Adrenal gland (tissue), 9 donors: ENCODE measurements at regions not wholly inside any gene's neighbourhood (a gene's known extent, or its start where the extent isn't known, plus 50 kb on each side); places are given as distances from the start of the nearest gene placed in this dataset.

Experiments
- DNase-seq, 7 donors: peaks; one replicate each; pipeline ENCODE4 v3.0.0-alpha.2; 2019 to 2020
- H3K27ac ChIP-seq, 5 donors: fragments of 200-600 bp; sonication (generic) in 4 of 5; 1 replicate in 3 of 5; 2 replicates in 2 of 5; pipeline versions ENCODE4 v1.5.1 to v1.8.0; 2016 to 2020; ENCODE audit warnings: mild to moderate bottlenecking in 1 of 5
- H3K27me3 ChIP-seq: fragments of 200-600 bp; 2 replicates; pipeline ENCODE4 v1.8.0; 2021
- H3K36me3 ChIP-seq, 2 donors: fragments of 200-600 bp; replicated peaks in 1 of 2; 1 replicate in 1 of 2; 2 replicates in 1 of 2; pipeline versions ENCODE4 v1.5.1 to v1.8.0; 2018 to 2022
- H3K4me1 ChIP-seq, 2 donors: fragments of 200-600 bp; replicated peaks in 1 of 2; 1 replicate in 1 of 2; 2 replicates in 1 of 2; pipeline versions ENCODE4 v1.5.1 to v1.8.0; 2018 to 2021
- H3K4me3 ChIP-seq, 4 donors: fragments of 200-600 bp; sonication (generic) in 3 of 4; one replicate each; pipeline ENCODE4 v1.5.1; 2016 to 2018
- H3K9me3 ChIP-seq, 3 donors: fragments of 200-600 bp; sonication (generic) in 1 of 3; replicated peaks in 1 of 3; 1 replicate in 2 of 3; 2 replicates in 1 of 3; pipeline versions ENCODE4 v1.5.1 to v1.8.0; 2016 to 2021
- POLR2A ChIP-seq, 2 donors: fragments of 450-650 bp; IDR thresholded peaks; one replicate each; pipeline ENCODE4 v1.6.1; 2017; ENCODE audit warnings: antibody characterized with exemption in 2 of 2, mild to moderate bottlenecking in 2 of 2, moderate library complexity in 1 of 2
- WGBS, 4 donors: extraction: QIAGEN DNeasy Blood & Tissue Kit in 2 of 4; methylation state at CpG; one replicate each; pipeline versions ENCODE4 v1.1.5 to v1.1.7; 2013 to 2017; 5-methylcytosine and 5-hydroxymethylcytosine counted together
- intact Hi-C, 2 donors: fragments of 100-400 bp; cut with DNase I; formaldehyde crosslinking; loops; one replicate each; pipeline versions ENCODE4 v1.14.1 to v1.15.0; 2022 to 2023
- TF ChIP-seq, protein P1 (sequence below), 6 experiments: fragments of 450-650 bp in 4 of 6; fragments of 200-600 bp in 2 of 6; sonication (generic) in 1 of 6; IDR thresholded peaks; 1 replicate in 5 of 6; 2 replicates in 1 of 6; pipeline versions ENCODE4 v1.5.1 to v1.8.0; 2016 to 2021; ENCODE audit warnings: antibody characterized with exemption in 6 of 6, mild to moderate bottlenecking in 2 of 6, moderate library complexity in 1 of 6
- donor health status: healthy with polysubstance abuse.
- donor health status: Bipolar disorder and iron deficiency.
- donor health status: DM: yes; HTN: yes; CAD: no.
- donor health status: DM: no; HTN: no; CAD: no.
- donor health status: DM: no; HTN: no; CAD: no.

DNA sequence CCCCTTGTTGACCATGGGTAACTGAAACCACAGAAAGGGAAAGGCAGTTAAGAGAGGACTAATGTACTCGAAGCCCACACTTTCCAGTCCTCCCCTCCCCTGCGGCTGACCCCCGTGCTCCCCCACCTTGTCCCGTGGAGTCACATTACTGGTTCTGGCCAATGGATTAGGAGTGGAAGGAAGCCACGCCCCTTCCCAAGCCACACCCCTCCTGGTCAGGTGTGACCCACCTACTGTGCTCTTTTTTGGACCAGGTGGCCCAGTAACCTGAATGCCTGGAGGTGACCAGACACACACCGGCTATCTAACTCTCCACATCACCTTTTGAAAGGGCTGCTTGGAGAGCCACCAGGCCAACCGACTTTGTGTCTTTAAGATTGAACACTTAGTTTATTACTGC is 109.3 kb upstream of the MSX1 start:
- WGBS, 4 donors: 69 to 73% (median 71%) methylated on average over 7 of the region's 7 CpGs
- DNase-seq: no peak
- Histone ChIP-seq H3K27ac (no peak overlapping the region), H3K4me1 (no peaks in the 10 kb centered on the region), H3K36me3 (no peaks in the 10 kb centered on the region), H3K4me3 (no peak overlapping the region), H3K27me3 (no peaks in the 10 kb centered on the region), H3K9me3 (peaks cover 0 to 6% (median 0%) of the 10 kb centered on the region in 3 donors)
- intact Hi-C loops: no loop called here
- TF ChIP-seq, protein P1, sequence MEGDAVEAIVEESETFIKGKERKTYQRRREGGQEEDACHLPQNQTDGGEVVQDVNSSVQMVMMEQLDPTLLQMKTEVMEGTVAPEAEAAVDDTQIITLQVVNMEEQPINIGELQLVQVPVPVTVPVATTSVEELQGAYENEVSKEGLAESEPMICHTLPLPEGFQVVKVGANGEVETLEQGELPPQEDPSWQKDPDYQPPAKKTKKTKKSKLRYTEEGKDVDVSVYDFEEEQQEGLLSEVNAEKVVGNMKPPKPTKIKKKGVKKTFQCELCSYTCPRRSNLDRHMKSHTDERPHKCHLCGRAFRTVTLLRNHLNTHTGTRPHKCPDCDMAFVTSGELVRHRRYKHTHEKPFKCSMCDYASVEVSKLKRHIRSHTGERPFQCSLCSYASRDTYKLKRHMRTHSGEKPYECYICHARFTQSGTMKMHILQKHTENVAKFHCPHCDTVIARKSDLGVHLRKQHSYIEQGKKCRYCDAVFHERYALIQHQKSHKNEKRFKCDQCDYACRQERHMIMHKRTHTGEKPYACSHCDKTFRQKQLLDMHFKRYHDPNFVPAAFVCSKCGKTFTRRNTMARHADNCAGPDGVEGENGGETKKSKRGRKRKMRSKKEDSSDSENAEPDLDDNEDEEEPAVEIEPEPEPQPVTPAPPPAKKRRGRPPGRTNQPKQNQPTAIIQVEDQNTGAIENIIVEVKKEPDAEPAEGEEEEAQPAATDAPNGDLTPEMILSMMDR (IDR thresholded peaks at IDR 0.05): no peak
- no peak for TF ChIP-seq POLR2A (IDR thresholded peaks at IDR 0.05)

DNA sequence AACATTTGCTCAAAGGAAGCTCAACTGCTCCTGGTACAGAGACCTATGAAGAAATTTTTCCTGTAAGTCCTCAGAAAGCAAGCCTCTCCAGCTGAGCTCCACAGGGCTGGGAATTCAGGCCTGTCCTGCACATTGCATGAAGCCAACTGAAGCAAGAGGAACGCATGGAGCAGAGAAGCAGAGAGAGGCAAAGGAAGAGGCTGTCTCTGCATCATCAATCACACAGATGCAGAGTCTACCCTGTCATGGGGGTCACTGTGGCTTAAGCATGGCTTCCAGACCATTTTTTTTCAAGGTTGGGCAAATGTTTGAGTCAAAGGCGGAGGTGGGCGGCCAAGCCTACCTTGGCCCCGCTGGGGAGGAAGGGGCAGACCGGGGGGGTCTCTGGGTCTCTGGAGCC is 110.3 kb upstream of the MSX1 start:
- intact Hi-C loops: no loop called here
- no peak for DNase-seq
- no peaks in the 10 kb centered on the region for H3K27me3 ChIP-seq
- H3K36me3 ChIP-seq: no peaks in the 10 kb centered on the region
- H3K9me3 ChIP-seq: peaks cover 0 to 6% (median 0%) of the 10 kb centered on the region in 3 donors
- H3K4me3 ChIP-seq: no peak overlapping the region
- no peak overlapping the region for H3K27ac ChIP-seq
- TF ChIP-seq, protein P1 (IDR thresholded peaks at IDR 0.05): no peak
- no peak for TF ChIP-seq POLR2A (IDR thresholded peaks at IDR 0.05)
- 67 to 82% (median 73%) methylated on average over 5 of the region's 5 CpGs for WGBS, 4 donors
- no peaks in the 10 kb centered on the region for H3K4me1 ChIP-seq

DNA sequence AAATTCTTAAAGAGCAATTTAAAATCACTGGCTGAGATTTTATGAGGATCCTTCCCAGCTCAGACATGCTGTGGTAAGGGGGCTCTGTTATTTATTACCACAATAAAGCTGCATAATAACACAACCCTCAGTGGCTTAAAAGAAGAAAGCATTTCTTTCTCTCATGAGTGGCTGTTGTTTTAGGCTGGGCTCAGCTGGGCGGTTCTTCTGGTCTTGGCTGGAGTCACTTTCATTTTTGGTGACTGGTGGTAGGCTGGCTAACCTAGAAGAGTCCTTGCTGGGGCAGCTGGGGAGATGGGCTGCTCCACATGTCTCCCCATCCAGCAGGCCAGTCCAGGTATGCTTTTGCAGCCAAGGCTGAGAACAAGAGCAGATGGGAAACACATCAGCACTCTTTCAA is 113.0 kb upstream of the MSX1 start:
- Histone ChIP-seq H3K36me3 (no peaks in the 10 kb centered on the region), H3K27ac (no peak overlapping the region), H3K4me1 (no peaks in the 10 kb centered on the region), H3K4me3 (no peak overlapping the region), H3K27me3 (no peaks in the 10 kb centered on the region), H3K9me3 (peaks cover 0 to 6% (median 0%) of the 10 kb centered on the region in 3 donors)
- TF ChIP-seq POLR2A (IDR thresholded peaks at IDR 0.05): no peak
- TF ChIP-seq, protein P1 (IDR thresholded peaks at IDR 0.05): no peak
- intact Hi-C loops: no loop called here
- DNase-seq: no peak
- WGBS, 4 donors: 83 to 100% (median 92%) methylated on average over 1 of the region's 1 CpG; no CpG with 5 or more reads in 1 of the 4 donors

DNA sequence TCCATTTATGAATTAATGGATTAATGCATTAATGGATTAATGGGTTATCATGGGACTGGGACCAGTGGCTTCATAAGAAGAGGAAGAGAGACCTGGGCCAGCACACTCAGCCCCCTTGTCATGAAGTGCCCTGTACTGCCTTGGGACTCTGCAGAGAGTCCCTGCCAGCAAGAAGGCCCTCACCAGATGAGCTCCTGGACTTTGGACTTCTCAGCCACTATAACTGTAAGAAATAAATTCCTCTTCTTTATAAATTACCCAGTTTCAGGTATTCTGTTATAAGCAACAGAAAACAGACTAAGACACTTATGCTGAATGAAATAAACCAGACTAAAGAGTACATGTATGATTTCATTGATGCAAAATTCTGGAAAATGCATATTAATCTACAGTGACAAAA is 119.4 kb upstream of the MSX1 start:
- Histone ChIP-seq H3K9me3 (no peaks in the 10 kb centered on the region), H3K36me3 (no peaks in the 10 kb centered on the region), H3K4me3 (no peak overlapping the region), H3K4me1 (no peaks in the 10 kb centered on the region), H3K27ac (no peak overlapping the region), H3K27me3 (no peaks in the 10 kb centered on the region)
- TF ChIP-seq, protein P1 (IDR thresholded peaks at IDR 0.05): no peak
- TF ChIP-seq POLR2A (IDR thresholded peaks at IDR 0.05): no peak
- intact Hi-C loops: no loop called here
- DNase-seq: no peak
